ENCODE measurements at regions not wholly inside any gene's neighbourhood (a gene's known extent, or its start where the extent isn't known, plus 50 kb on each side); places are given as distances from the start of the nearest gene placed in this dataset.

GRCh38 chr16:55971447-55971846 lies 96.3 kb upstream of the CES5A start:
- TF ChIP-seq CTBP1 (IDR thresholded peaks at IDR 0.05; ENCODE audit: borderline replicate concordance) (no peak), SUZ12 (IDR thresholded peaks at IDR 0.05) (no peak)

Data from HEK293T (cell line).